SK-N-SH (cell line): ENCODE measurements at regions not wholly inside any gene's neighbourhood (a gene's known extent, or its start where the extent isn't known, plus 50 kb on each side); places are given as distances from the start of the nearest gene placed in this dataset.

Source experiments
- CTCF ChIA-PET: fragments of 300-600, 350-600 bp; formaldehyde crosslinking; extraction: SDS; loops from one replicate; lab custom pipeline; 2021; lab: Yijun Ruan, JAX
- POLR2A ChIA-PET: fragments of 350-600 bp; sonication (Branson Sonifier 250); formaldehyde crosslinking; extraction: SDS; loops from one replicate; lab custom pipeline; 2020; ENCODE audit warnings: antibody characterized with exemption, inconsistent platforms; lab: Yijun Ruan, JAX
- DNase-seq: peaks from one replicate; pipeline ENCODE4 v3.0.0; 2012
- H2AFZ ChIP-seq: fragments of 200-600 bp; sonication (generic); 2 replicates; pipeline ENCODE4 v1.8.1; 2016; ENCODE audit warnings: antibody characterized with exemption, mild to moderate bottlenecking, low read depth
- H3F3A ChIP-seq: fragments of 200-600 bp; sonication (generic); replicated peaks from 2 replicates; pipeline ENCODE3; 2016; ENCODE audit warnings: antibody characterized with exemption, mild to moderate bottlenecking; ENCODE audit not compliant: insufficient read depth
- H3K27ac ChIP-seq, 2 experiments: fragments of 200-500 bp in 1 of 2; fragments of 200-600 bp in 1 of 2; sonication (Bioruptor generic) in 1 of 2; sonication (generic), shearing (Covaris generic) in 1 of 2; 2 replicates each; pipeline versions ENCODE4 v1.5.1 to v1.6.1; 2014 to 2016; ENCODE audit warnings: low read depth in 2 of 2, inconsistent platforms in 1 of 2, low read length in 1 of 2, mild to moderate bottlenecking in 1 of 2, mixed read lengths in 1 of 2
- H3K27me3 ChIP-seq: fragments of 200-600 bp; sonication (generic), shearing (Covaris generic); 2 replicates; pipeline ENCODE4 v1.6.1; 2016; ENCODE audit warnings: mixed run types; ENCODE audit not compliant: insufficient read depth
- H3K36me3 ChIP-seq, 2 experiments: fragments of 200-500 bp in 1 of 2; fragments of 200-600 bp in 1 of 2; sonication (Bioruptor generic) in 1 of 2; sonication (generic) in 1 of 2; replicated peaks in 1 of 2; 2 replicates each; pipeline versions ENCODE3 to v1.5.1; 2014 to 2016; ENCODE audit warnings: low read length in 1 of 2, mild to moderate bottlenecking in 1 of 2; ENCODE audit not compliant: insufficient read depth in 2 of 2, control insufficient read depth in 1 of 2
- H3K4me1 ChIP-seq, 2 experiments: fragments of 200-500 bp in 1 of 2; fragments of 200-600 bp in 1 of 2; sonication (Bioruptor generic) in 1 of 2; sonication (generic), shearing (Covaris generic) in 1 of 2; 2 replicates each; pipeline versions ENCODE4 v1.5.1 to v1.6.1; 2014 to 2016; ENCODE audit warnings: low read depth in 1 of 2, low read length in 1 of 2, mixed run types in 1 of 2; ENCODE audit not compliant: insufficient read depth in 2 of 2, control insufficient read depth in 1 of 2
- H3K4me2 ChIP-seq: fragments of 200-600 bp; sonication (generic), shearing (Covaris generic); 2 replicates; pipeline ENCODE4 v1.6.1; 2017; ENCODE audit warnings: mixed run types
- H3K4me3 ChIP-seq, 2 experiments: fragments of 200-500 bp in 1 of 2; fragments of 200-600 bp in 1 of 2; sonication (Bioruptor generic) in 1 of 2; sonication (generic), shearing (Covaris generic) in 1 of 2; 2 replicates each; pipeline versions ENCODE4 v1.5.1 to v1.8.1; 2014 to 2016; ENCODE audit warnings: low read depth in 2 of 2, inconsistent platforms in 1 of 2, low read length in 1 of 2, mild to moderate bottlenecking in 1 of 2, mixed read lengths in 1 of 2, moderate library complexity in 1 of 2
- H3K79me2 ChIP-seq: fragments of 200-600 bp; sonication (generic); 2 replicates; pipeline ENCODE4 v1.8.1; 2017; ENCODE audit warnings: mild to moderate bottlenecking; ENCODE audit not compliant: insufficient read depth
- H3K9ac ChIP-seq: fragments of 200-600 bp; sonication (generic); 2 replicates; pipeline ENCODE4 v1.6.1; 2017; ENCODE audit warnings: mixed run types
- H3K9me2 ChIP-seq: fragments of 200-600 bp; sonication (generic); 2 replicates; pipeline ENCODE4 v1.6.1; 2017; ENCODE audit warnings: mixed run types
- H3K9me3 ChIP-seq: fragments of 200-600 bp; sonication (generic); 2 replicates; pipeline ENCODE4 v1.6.1; 2017; ENCODE audit warnings: mixed run types, mild to moderate bottlenecking, moderate library complexity
- H4K20me1 ChIP-seq: fragments of 200-600 bp; sonication (generic); 2 replicates; pipeline ENCODE4 v1.6.1; 2017; ENCODE audit warnings: mild to moderate bottlenecking, mixed run types; ENCODE audit not compliant: insufficient read depth
- CTCF ChIP-seq: fragments of 200-600 bp; sonication (generic); IDR thresholded peaks from 2 replicates; pipeline ENCODE4 v1.6.1; 2017; ENCODE audit warnings: antibody characterized with exemption, mild to moderate bottlenecking, moderate library complexity
- FOSL2 ChIP-seq: IDR thresholded peaks from 2 replicates; pipeline ENCODE4 v1.4.0; 2012; ENCODE audit warnings: low read depth, mild to moderate bottlenecking, moderate library complexity, borderline replicate concordance
- FOXM1 ChIP-seq: IDR thresholded peaks from 2 replicates; pipeline ENCODE4 v1.4.0; 2012; ENCODE audit warnings: low read depth, mild to moderate bottlenecking
- GATA2 ChIP-seq: sonication (generic); formaldehyde crosslinking; IDR thresholded peaks from 2 replicates; pipeline ENCODE4 v1.5.0; 2020; ENCODE audit warnings: mild to moderate bottlenecking, missing genetic modification reagents
- IRF3 ChIP-seq: fragments of 150-350 bp; IDR thresholded peaks from 2 replicates; pipeline ENCODE4 v1.6.1; 2016; ENCODE audit warnings: mild to moderate bottlenecking, low read depth, low read length
- MXI1 ChIP-seq: IDR thresholded peaks from 2 replicates; pipeline ENCODE4 v1.6.1; 2012; ENCODE audit warnings: mild to moderate bottlenecking, low read depth, low read length, improper control_type of control experiment
- NRF1 ChIP-seq: IDR thresholded peaks from 2 replicates; pipeline ENCODE4 v1.6.1; 2012; ENCODE audit warnings: low read depth, mild to moderate bottlenecking, low read length
- PBX3 ChIP-seq: IDR thresholded peaks from 2 replicates; pipeline ENCODE4; 2012
- RAD21 ChIP-seq: IDR thresholded peaks from 2 replicates; pipeline ENCODE4 v1.6.1; 2012; ENCODE audit warnings: mild to moderate bottlenecking, low read length
- RCOR1 ChIP-seq: fragments of 150-350 bp; IDR thresholded peaks from 2 replicates; pipeline ENCODE4 v1.6.1; 2017; ENCODE audit warnings: antibody characterized with exemption, low read length
- RFX5 ChIP-seq: IDR thresholded peaks from 2 replicates; pipeline ENCODE4 v1.6.1; 2012; ENCODE audit warnings: mild to moderate bottlenecking, improper control_type of control experiment, low read length
- RXRA ChIP-seq: IDR thresholded peaks from 2 replicates; pipeline ENCODE4 v1.4.0; 2012; ENCODE audit warnings: low read depth, mild to moderate bottlenecking, borderline replicate concordance
- SIN3A ChIP-seq: IDR thresholded peaks from 2 replicates; pipeline ENCODE4 v1.6.1; 2012; ENCODE audit warnings: low read depth, mild to moderate bottlenecking, low read length, moderate library complexity, borderline replicate concordance
- SMC3 ChIP-seq: IDR thresholded peaks from 2 replicates; pipeline ENCODE4 v1.6.1; 2012; ENCODE audit warnings: low read depth, low read length, improper control_type of control experiment
- USF1 ChIP-seq: IDR thresholded peaks from 2 replicates; pipeline ENCODE4 v1.4.0; 2012; ENCODE audit warnings: low read depth, borderline replicate concordance
- USF2 ChIP-seq: fragments of 150-350 bp; IDR thresholded peaks from 2 replicates; pipeline ENCODE4 v1.6.1; 2017; ENCODE audit warnings: antibody characterized with exemption, low read length, low read depth, borderline replicate concordance
- ZBTB33 ChIP-seq: IDR thresholded peaks from 2 replicates; pipeline ENCODE4 v1.4.0; 2012; ENCODE audit warnings: low read depth, borderline replicate concordance
- WGBS: methylation state at CpG from one replicate; pipeline ENCODE4 v1.1.6; 2017; ENCODE audit warnings: low lambda C conversion rate; 5-methylcytosine and 5-hydroxymethylcytosine counted together

GRCh38 chr3:28847736-28848135 is 433.1 kb upstream of the RBMS3 start:
- no peak for TF ChIP-seq IRF3
- TF ChIP-seq RXRA: no peak
- TF ChIP-seq PBX3: no peak
- TF ChIP-seq SMC3: no peak
- TF ChIP-seq USF2: no peak
- TF ChIP-seq GATA2 (CRISPR knock-in tag): no peak
- TF ChIP-seq RCOR1: no peak
- no peak for TF ChIP-seq USF1
- no peak for TF ChIP-seq FOSL2
- TF ChIP-seq RAD21: no peak
- no peak for TF ChIP-seq RFX5
- TF ChIP-seq SIN3A: no peak
- TF ChIP-seq MXI1: no peak
- TF ChIP-seq FOXM1: no peak
- no peak for TF ChIP-seq CTCF
- no peak for TF ChIP-seq ZBTB33
- no peak for TF ChIP-seq NRF1
- Histone ChIP-seq H4K20me1 (no peaks in the 10 kb centered on the region), H3K9me3 (no peaks in the 10 kb centered on the region), H3K4me1 (peaks cover 0 to 14% of the 10 kb centered on the region in 2 experiments; a peak in 3 of 4 replicates), H3K4me3 (no peak overlapping the region), H3K27ac (no peak overlapping the region), H2AFZ (no peak overlapping the region), H3F3A (no peaks in the 10 kb centered on the region), H3K4me2 (no peak overlapping the region), H3K36me3 (no peaks in the 10 kb centered on the region), H3K79me2 (no peaks in the 10 kb centered on the region), H3K9ac (no peak overlapping the region), H3K9me2 (no peaks in the 10 kb centered on the region), H3K27me3 (no peaks in the 10 kb centered on the region)
- ChIA-PET POLR2A (no interaction called here), CTCF (interaction anchor here (1.0 to 1.5 kb wide), 2 partner anchors 12 to 22 kb away, joined by 3 to 5 read pairs; no protein-coding TSS in a partner anchor)
- no peak for DNase-seq
- 64% methylated on average over 4 of the region's 4 CpGs for WGBS
